ENCODE measurements at regions not wholly inside any gene's neighbourhood (a gene's known extent, or its start where the extent isn't known, plus 50 kb on each side); places are given as distances from the start of the nearest gene placed in this dataset.

GRCh38 chr2:175535631-175536030 lies 354.1 kb upstream of the ATP5MC3 start:
- TF ChIP-seq EZH2 (IDR thresholded peaks at IDR 0.05) (no peak), CTCF (IDR thresholded peaks at IDR 0.05 in 2 of 3, conservative IDR thresholded peaks at IDR 0.05 in 1 of 3; ENCODE audit: borderline replicate concordance in 1 of 3, insufficient read depth in 1 of 3, low read depth in 2 of 3, low read length in 2 of 3) (no peak), ELF1 (IDR thresholded peaks at IDR 0.05; ENCODE audit: borderline replicate concordance, low read depth) (no peak), MAX (IDR thresholded peaks at IDR 0.05) (no peak), SIN3A (IDR thresholded peaks at IDR 0.05; ENCODE audit: low read depth) (no peak), CEBPB (IDR thresholded peaks at IDR 0.05; ENCODE audit: low read depth) (no peak), ATF3 (IDR thresholded peaks at IDR 0.05) (no peak), POLR2A (IDR thresholded peaks at IDR 0.05; ENCODE audit: borderline replicate concordance, extremely low read depth, insufficient read depth, insufficient read length) (no peak), EZH2phosphoT487 (IDR thresholded peaks at IDR 0.05; ENCODE audit: borderline replicate concordance) (no peak), POLR2AphosphoS5 (IDR thresholded peaks at IDR 0.05; ENCODE audit: low read depth, low read length) (no peak), ZNF274 (IDR thresholded peaks at IDR 0.05; ENCODE audit: low read depth, low read length) (no peak)
